ENCODE measurements at regions not wholly inside any gene's neighbourhood (a gene's known extent, or its start where the extent isn't known, plus 50 kb on each side); places are given as distances from the start of the nearest gene placed in this dataset.

DNA sequence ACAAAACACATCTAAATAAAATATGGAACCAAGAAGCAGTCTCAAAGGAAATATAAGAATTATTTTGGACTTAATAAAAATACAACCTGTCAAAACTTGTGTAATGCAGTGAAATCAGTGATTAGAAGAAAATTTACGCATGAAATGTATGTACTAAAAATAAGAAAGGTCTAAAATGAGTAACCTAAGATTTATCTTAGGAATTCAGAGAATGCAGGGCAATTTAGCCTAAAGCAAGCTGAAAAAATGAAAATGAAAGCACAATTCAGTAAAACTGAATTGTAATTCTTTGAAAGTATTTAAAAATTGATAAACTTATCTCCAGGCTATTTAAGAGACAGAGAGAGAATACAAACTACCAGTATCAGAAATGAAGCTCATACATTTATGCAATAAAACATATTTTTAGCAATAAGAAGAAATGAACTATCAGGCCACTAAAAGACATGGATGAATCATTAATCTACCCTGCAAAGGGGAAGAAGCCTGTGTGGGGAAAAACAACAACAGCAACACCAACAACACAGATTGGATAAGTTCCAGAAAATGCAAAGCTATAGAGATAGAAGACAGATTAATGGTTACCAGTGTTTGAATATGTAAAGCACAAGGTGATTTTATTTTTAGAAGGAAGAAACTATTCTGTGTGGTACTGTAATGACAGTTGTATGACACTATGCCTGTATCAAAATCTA lies 442.0 kb upstream of the ADGRL3 start:
- H3K4me1 ChIP-seq (ENCODE audit: control insufficient read depth in 2 of 3, insufficient read depth in 2 of 3, low read depth in 1 of 3, low read length in 3 of 3) = no peaks in the 10 kb centered on the region
- H3K36me3 ChIP-seq (ENCODE audit: control insufficient read depth in 2 of 3, insufficient read depth in 3 of 3, low read length in 3 of 3) = no peaks in the 10 kb centered on the region
- DNase-seq = no peak
- TF ChIP-seq, protein P1, sequence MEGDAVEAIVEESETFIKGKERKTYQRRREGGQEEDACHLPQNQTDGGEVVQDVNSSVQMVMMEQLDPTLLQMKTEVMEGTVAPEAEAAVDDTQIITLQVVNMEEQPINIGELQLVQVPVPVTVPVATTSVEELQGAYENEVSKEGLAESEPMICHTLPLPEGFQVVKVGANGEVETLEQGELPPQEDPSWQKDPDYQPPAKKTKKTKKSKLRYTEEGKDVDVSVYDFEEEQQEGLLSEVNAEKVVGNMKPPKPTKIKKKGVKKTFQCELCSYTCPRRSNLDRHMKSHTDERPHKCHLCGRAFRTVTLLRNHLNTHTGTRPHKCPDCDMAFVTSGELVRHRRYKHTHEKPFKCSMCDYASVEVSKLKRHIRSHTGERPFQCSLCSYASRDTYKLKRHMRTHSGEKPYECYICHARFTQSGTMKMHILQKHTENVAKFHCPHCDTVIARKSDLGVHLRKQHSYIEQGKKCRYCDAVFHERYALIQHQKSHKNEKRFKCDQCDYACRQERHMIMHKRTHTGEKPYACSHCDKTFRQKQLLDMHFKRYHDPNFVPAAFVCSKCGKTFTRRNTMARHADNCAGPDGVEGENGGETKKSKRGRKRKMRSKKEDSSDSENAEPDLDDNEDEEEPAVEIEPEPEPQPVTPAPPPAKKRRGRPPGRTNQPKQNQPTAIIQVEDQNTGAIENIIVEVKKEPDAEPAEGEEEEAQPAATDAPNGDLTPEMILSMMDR (IDR thresholded peaks at IDR 0.05; ENCODE audit: borderline replicate concordance, extremely low read depth, insufficient read depth) = no peak
- no peak overlapping the region for H3K27ac ChIP-seq (ENCODE audit: low read depth in 2 of 2, low read length in 2 of 2)
- no peaks in the 10 kb centered on the region for H3K9me3 ChIP-seq (ENCODE audit: control insufficient read depth in 2 of 3, insufficient read depth in 1 of 3, low read length in 3 of 3)
- H3K27me3 ChIP-seq (ENCODE audit: control insufficient read depth, insufficient read depth, low read length) = no peaks in the 10 kb centered on the region
- no peak overlapping the region for H3K9ac ChIP-seq (ENCODE audit: low read length in 3 of 3)
- FAIRE-seq = no peak
- intact Hi-C loops (cut with DNase I) = no loop called here
- no peak overlapping the region for H3K4me3 ChIP-seq (ENCODE audit: low read length in 3 of 3)

DNA sequence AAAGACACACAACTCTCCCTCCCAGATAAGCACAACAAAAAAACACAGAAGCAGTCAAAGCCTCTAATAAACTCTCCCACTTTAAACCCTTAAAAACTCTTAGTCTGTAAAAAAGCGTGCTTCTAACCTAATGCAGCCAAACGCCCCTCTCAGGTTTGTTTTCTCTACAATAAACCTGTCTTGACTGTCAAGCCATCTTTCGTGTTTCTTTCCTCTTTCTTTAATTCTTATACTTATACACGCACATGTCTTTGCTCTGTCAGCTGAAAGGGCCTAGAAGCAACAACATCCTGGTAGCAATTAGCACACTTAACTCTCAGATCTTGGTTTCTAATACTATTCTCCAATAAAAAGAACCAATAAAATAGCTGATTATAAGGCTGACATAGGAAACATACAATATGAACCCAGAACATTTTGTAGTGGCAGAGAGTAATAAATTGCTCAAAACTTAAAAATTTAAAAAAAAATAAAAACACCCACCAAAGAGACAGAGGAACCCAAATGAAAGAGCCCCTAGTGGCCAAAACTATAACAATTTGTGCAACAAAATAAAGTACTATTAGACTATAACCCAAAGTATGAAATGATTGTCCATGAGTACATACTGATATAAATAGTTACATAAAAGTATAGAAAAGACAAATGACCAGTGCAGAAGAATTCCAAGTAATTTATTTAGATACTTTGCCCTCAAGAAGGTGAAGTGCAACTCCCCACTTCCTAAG lies 440.4 kb upstream of the ADGRL3 start:
- Histone ChIP-seq H3K36me3 (ENCODE audit: control insufficient read depth in 2 of 3, insufficient read depth in 3 of 3, low read length in 3 of 3) (no peaks in the 10 kb centered on the region), H3K9ac (ENCODE audit: low read length in 3 of 3) (no peak overlapping the region), H3K4me1 (ENCODE audit: control insufficient read depth in 2 of 3, insufficient read depth in 2 of 3, low read depth in 1 of 3, low read length in 3 of 3) (no peaks in the 10 kb centered on the region), H3K9me3 (ENCODE audit: control insufficient read depth in 2 of 3, insufficient read depth in 1 of 3, low read length in 3 of 3) (no peaks in the 10 kb centered on the region), H3K27ac (ENCODE audit: low read depth in 2 of 2, low read length in 2 of 2) (no peak overlapping the region), H3K4me3 (ENCODE audit: low read length in 3 of 3) (no peak overlapping the region), H3K27me3 (ENCODE audit: control insufficient read depth, insufficient read depth, low read length) (no peaks in the 10 kb centered on the region)
- intact Hi-C loops (cut with DNase I) = no loop called here
- DNase-seq = no peak
- TF ChIP-seq, protein P1 (IDR thresholded peaks at IDR 0.05; ENCODE audit: borderline replicate concordance, extremely low read depth, insufficient read depth) = no peak
- no peak for FAIRE-seq

DNA sequence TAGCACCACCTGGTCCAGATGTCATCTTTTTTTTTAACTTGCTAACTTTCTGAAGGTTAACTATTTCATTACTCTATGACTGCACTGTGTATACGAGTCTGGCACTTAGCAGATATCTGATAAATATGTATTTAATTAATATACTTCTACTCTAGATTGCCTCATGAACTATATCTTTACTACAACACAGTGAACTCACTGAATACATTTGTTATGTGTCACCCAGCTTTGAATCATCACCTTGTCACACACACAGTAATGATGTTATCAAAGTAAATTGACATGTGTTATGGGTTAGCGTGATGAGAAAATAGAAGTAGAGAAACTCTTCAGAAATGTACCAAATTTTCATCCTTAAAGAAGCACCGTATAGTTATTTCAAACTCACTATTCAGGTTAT lies 419.3 kb upstream of the ADGRL3 start:
- H3K36me3 ChIP-seq (ENCODE audit: control insufficient read depth in 2 of 3, insufficient read depth in 3 of 3, low read length in 3 of 3) = no peaks in the 10 kb centered on the region
- intact Hi-C loops (cut with DNase I) = no loop called here
- no peak overlapping the region for H3K27ac ChIP-seq (ENCODE audit: low read depth in 2 of 2, low read length in 2 of 2)
- no peaks in the 10 kb centered on the region for H3K4me1 ChIP-seq (ENCODE audit: control insufficient read depth in 2 of 3, insufficient read depth in 2 of 3, low read depth in 1 of 3, low read length in 3 of 3)
- TF ChIP-seq, protein P1 (IDR thresholded peaks at IDR 0.05; ENCODE audit: borderline replicate concordance, extremely low read depth, insufficient read depth) = no peak
- H3K9me3 ChIP-seq (ENCODE audit: control insufficient read depth in 2 of 3, insufficient read depth in 1 of 3, low read length in 3 of 3) = no peaks in the 10 kb centered on the region
- H3K4me3 ChIP-seq (ENCODE audit: low read length in 3 of 3) = no peak overlapping the region
- H3K27me3 ChIP-seq (ENCODE audit: control insufficient read depth, insufficient read depth, low read length) = no peaks in the 10 kb centered on the region
- no peak overlapping the region for H3K9ac ChIP-seq (ENCODE audit: low read length in 3 of 3)
- DNase-seq (no peak), FAIRE-seq (no peak)
